ENCODE measurements at regions not wholly inside any gene's neighbourhood (a gene's known extent, or its start where the extent isn't known, plus 50 kb on each side); places are given as distances from the start of the nearest gene placed in this dataset.

DNA sequence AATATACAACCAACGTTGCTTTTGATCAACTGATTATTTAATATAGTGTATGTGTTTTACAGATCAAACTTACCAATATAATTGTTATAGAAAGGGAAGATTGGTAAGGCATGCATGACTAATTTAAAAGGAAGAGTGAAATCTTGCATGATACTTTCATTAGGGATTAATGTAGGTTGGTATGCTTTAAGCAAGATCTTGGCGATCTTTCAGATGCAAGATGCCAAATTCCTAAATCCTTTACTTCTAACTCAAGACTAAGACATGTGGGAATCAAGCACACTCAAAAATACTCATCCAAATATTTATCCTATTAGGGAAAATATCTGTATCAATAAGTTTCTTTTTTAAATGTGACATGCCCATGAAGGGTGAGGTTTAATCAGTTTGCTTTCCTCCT is 321.4 kb upstream of the MEOX2 start:
- TF ChIP-seq, protein P1, sequence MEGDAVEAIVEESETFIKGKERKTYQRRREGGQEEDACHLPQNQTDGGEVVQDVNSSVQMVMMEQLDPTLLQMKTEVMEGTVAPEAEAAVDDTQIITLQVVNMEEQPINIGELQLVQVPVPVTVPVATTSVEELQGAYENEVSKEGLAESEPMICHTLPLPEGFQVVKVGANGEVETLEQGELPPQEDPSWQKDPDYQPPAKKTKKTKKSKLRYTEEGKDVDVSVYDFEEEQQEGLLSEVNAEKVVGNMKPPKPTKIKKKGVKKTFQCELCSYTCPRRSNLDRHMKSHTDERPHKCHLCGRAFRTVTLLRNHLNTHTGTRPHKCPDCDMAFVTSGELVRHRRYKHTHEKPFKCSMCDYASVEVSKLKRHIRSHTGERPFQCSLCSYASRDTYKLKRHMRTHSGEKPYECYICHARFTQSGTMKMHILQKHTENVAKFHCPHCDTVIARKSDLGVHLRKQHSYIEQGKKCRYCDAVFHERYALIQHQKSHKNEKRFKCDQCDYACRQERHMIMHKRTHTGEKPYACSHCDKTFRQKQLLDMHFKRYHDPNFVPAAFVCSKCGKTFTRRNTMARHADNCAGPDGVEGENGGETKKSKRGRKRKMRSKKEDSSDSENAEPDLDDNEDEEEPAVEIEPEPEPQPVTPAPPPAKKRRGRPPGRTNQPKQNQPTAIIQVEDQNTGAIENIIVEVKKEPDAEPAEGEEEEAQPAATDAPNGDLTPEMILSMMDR (conservative IDR thresholded peaks at IDR 0.05; ENCODE audit: low read depth, low read length) = no peak
- no peak for TF ChIP-seq EZH2 (IDR thresholded peaks at IDR 0.05; ENCODE audit: borderline replicate concordance, low read depth, low read length, poor library complexity, severe bottlenecking)

All from A673 (cell line).